Endometrial microvascular endothelial cells (primary cell): ENCODE measurements at regions not wholly inside any gene's neighbourhood (a gene's known extent, or its start where the extent isn't known, plus 50 kb on each side); places are given as distances from the start of the nearest gene placed in this dataset.

ENCODE experiments used
- in situ Hi-C: cut with HindIII; loops from 2 replicates; pipeline ENCODE4 v1.10.0; 2017; ENCODE audit warnings: low sequenced_read_pairs, low pct_unique_long_range_greater_than_20kb; ENCODE audit errors: inconsistent ontology term

GRCh38 chr2:16568998-16569784 is 96.4 kb downstream of the CYRIA start:
- in situ Hi-C loops, result no loop called here

GRCh38 chr2:16566701-16567100 is 98.9 kb downstream of the CYRIA start:
- in situ Hi-C loops, result no loop called here

GRCh38 chr2:16565481-16565880 is 100.2 kb downstream of the CYRIA start:
- in situ Hi-C loops, result no loop called here

GRCh38 chr2:16561676-16562075 is 104.0 kb downstream of the CYRIA start:
- in situ Hi-C loops, result no loop called here

GRCh38 chr2:16561251-16561650 is 104.4 kb downstream of the CYRIA start:
- in situ Hi-C loops, result no loop called here

- in situ Hi-C loops, result no loop called here
These were observed 106.2 kb downstream of the CYRIA start for GRCh38 chr2:16559278-16560067.

- in situ Hi-C loops, result no loop called here
These were observed 111.5 kb downstream of the CYRIA start for GRCh38 chr2:16554060-16554583.

- in situ Hi-C loops, result no loop called here
These were observed 112.4 kb downstream of the CYRIA start for GRCh38 chr2:16553226-16553625.

GRCh38 chr2:16552202-16552601 is 113.4 kb downstream of the CYRIA start:
- in situ Hi-C loops, result no loop called here

GRCh38 chr2:16548036-16548435 is 117.6 kb downstream of the CYRIA start:
- in situ Hi-C loops, result no loop called here

GRCh38 chr2:16546128-16546754 is 119.4 kb downstream of the CYRIA start:
- in situ Hi-C loops, result no loop called here

- in situ Hi-C loops, result no loop called here
These were observed 126.9 kb downstream of the CYRIA start for GRCh38 chr2:16538707-16539106.

- in situ Hi-C loops, result no loop called here
These were observed 128.3 kb downstream of the CYRIA start for GRCh38 chr2:16537347-16537746.

GRCh38 chr2:16526193-16526592 is 139.4 kb downstream of the CYRIA start:
- in situ Hi-C loops, result no loop called here

- in situ Hi-C loops, result no loop called here
These were observed 140.3 kb downstream of the CYRIA start for GRCh38 chr2:16525265-16525887.

- in situ Hi-C loops, result no loop called here
These were observed 141.9 kb downstream of the CYRIA start for GRCh38 chr2:16523711-16524110.

- in situ Hi-C loops, result no loop called here
These were observed 143.4 kb downstream of the CYRIA start for GRCh38 chr2:16522031-16522831.

GRCh38 chr2:16520891-16521290 is 144.7 kb downstream of the CYRIA start:
- in situ Hi-C loops, result no loop called here
